Endothelial cell (in vitro differentiated cells): ENCODE measurements at regions not wholly inside any gene's neighbourhood (a gene's known extent, or its start where the extent isn't known, plus 50 kb on each side); places are given as distances from the start of the nearest gene placed in this dataset.

Experiments used
- DNase-seq: peaks from one replicate; pipeline ENCODE4 v3.0.0; 2021; ENCODE audit warnings: low spot score
- H3K27ac Mint-ChIP-seq: one replicate; pipeline ENCODE4 v1.8.0; 2021; ENCODE audit warnings: mixed read lengths, inconsistent platforms; ENCODE audit not compliant: unreplicated experiment
- H3K27me3 Mint-ChIP-seq: one replicate; pipeline ENCODE4 v1.8.0; 2021; ENCODE audit warnings: mild to moderate bottlenecking, moderate library complexity, mixed read lengths, inconsistent platforms; ENCODE audit not compliant: unreplicated experiment
- H3K36me3 Mint-ChIP-seq: one replicate; pipeline ENCODE4 v1.8.0; 2021; ENCODE audit warnings: mild to moderate bottlenecking, low read depth, mixed read lengths, inconsistent platforms; ENCODE audit not compliant: unreplicated experiment
- H3K4me1 Mint-ChIP-seq: one replicate; pipeline ENCODE4 v1.8.0; 2021; ENCODE audit warnings: mild to moderate bottlenecking, mixed read lengths, inconsistent platforms; ENCODE audit not compliant: unreplicated experiment
- H3K4me3 Mint-ChIP-seq: one replicate; pipeline ENCODE4 v1.8.0; 2021; ENCODE audit warnings: mild to moderate bottlenecking, mixed read lengths, inconsistent platforms; ENCODE audit not compliant: unreplicated experiment
- H3K9me3 Mint-ChIP-seq: one replicate; pipeline ENCODE4 v1.8.0; 2021; ENCODE audit warnings: mixed read lengths, inconsistent platforms; ENCODE audit not compliant: unreplicated experiment
- CTCF ChIP-seq: fragments of 200-600 bp; sonication (generic); IDR thresholded peaks from one replicate; pipeline ENCODE4 v1.5.0; 2021; ENCODE audit warnings: antibody characterized with exemption; ENCODE audit not compliant: unreplicated experiment

GRCh38 chr6:139985236-139985815, 610.9 kb upstream of the CITED2 start:
- Mint-ChIP-seq H3K27me3 (peaks cover 4% of the 10 kb centered on the region), H3K4me1 (peaks cover 12% of the 10 kb centered on the region), H3K4me3 (no peak overlapping the region), H3K36me3 (no peaks in the 10 kb centered on the region), H3K9me3 (no peaks in the 10 kb centered on the region), H3K27ac (no peak overlapping the region)
- no peak for DNase-seq
- TF ChIP-seq CTCF: no peak

- no peak for DNase-seq
- H3K9me3 Mint-ChIP-seq: no peaks in the 10 kb centered on the region
- no peak for TF ChIP-seq CTCF
- peaks cover 12% of the 10 kb centered on the region for H3K4me1 Mint-ChIP-seq
- peaks cover 5% of the 10 kb centered on the region for H3K27me3 Mint-ChIP-seq
- no peak overlapping the region for H3K27ac Mint-ChIP-seq
- no peaks in the 10 kb centered on the region for H3K36me3 Mint-ChIP-seq
- no peak overlapping the region for H3K4me3 Mint-ChIP-seq
Measured at GRCh38 chr6:139984317-139984716, 609.9 kb upstream of the CITED2 start.

GRCh38 chr6:139983555-139984276, 609.3 kb upstream of the CITED2 start:
- Mint-ChIP-seq H3K9me3 (no peaks in the 10 kb centered on the region), H3K27me3 (peaks cover 5% of the 10 kb centered on the region), H3K36me3 (no peaks in the 10 kb centered on the region), H3K4me3 (no peak overlapping the region), H3K27ac (no peak overlapping the region), H3K4me1 (peaks cover 12% of the 10 kb centered on the region)
- no peak for DNase-seq
- TF ChIP-seq CTCF: no peak

- DNase-seq: no peak
- H3K4me1 Mint-ChIP-seq: peaks cover 12% of the 10 kb centered on the region
- H3K4me3 Mint-ChIP-seq: no peak overlapping the region
Measured at GRCh38 chr6:139982652-139983295, 608.3 kb upstream of the CITED2 start.

More at GRCh38 chr6:139982652-139983295, 608.3 kb upstream of the CITED2 start:
- Mint-ChIP-seq H3K27ac (no peak overlapping the region), H3K27me3 (peaks cover 5% of the 10 kb centered on the region), H3K36me3 (no peaks in the 10 kb centered on the region), H3K9me3 (no peaks in the 10 kb centered on the region)
- no peak for TF ChIP-seq CTCF
